Pancreas (tissue), 10 donors: ENCODE measurements at regions not wholly inside any gene's neighbourhood (a gene's known extent, or its start where the extent isn't known, plus 50 kb on each side); places are given as distances from the start of the nearest gene placed in this dataset.

Source experiments
- ATAC-seq, 4 donors: fragments of 200-7000 bp; cut with Tn5 transposase; one replicate each; pipeline versions ENCODE4 v1.8.0 to v1.9.1; 2020; ENCODE audit warnings: mild to moderate bottlenecking in 4 of 4, moderate library complexity in 4 of 4
- DNase-seq, 6 donors: peaks; one replicate each; pipeline ENCODE4 v3.0.0-alpha.2; 2020
- FAIRE-seq: peaks from 2 replicates; lab custom pipeline; 2012; peaks lifted over from hg19 to GRCh38; lab: Jason Lieb, UNC
- H3K27ac ChIP-seq, 4 donors: fragments of 200-600 bp; sonication (generic); 1 replicate in 3 of 4; 2 replicates in 1 of 4; pipeline versions ENCODE4 v1.5.0 to v1.8.0; 2020
- H3K27me3 ChIP-seq, 4 donors: fragments of 200-600 bp; one replicate each; pipeline ENCODE4 v1.8.0; 2021
- H3K36me3 ChIP-seq, 3 donors: fragments of 200-600 bp; sonication (generic) in 1 of 3; one replicate each; pipeline versions ENCODE4 v1.5.0 to v1.8.0; 2020 to 2021
- H3K4me1 ChIP-seq, 3 donors: fragments of 200-600 bp; one replicate each; pipeline ENCODE4 v1.8.0; 2021
- H3K4me3 ChIP-seq, 4 donors: fragments of 200-600 bp; sonication (generic) in 2 of 4; one replicate each; pipeline versions ENCODE4 v1.5.0 to v1.8.0; 2020 to 2021
- H3K9me3 ChIP-seq, 4 donors: fragments of 200-600 bp; one replicate each; pipeline ENCODE4 v1.8.0; 2021
- CTCF ChIP-seq, 4 donors: fragments of 200-600 bp; sonication (generic) in 3 of 4; IDR thresholded peaks; one replicate each; pipeline versions ENCODE4 v1.5.0 to v1.8.0; 2021; ENCODE audit warnings: antibody characterized with exemption in 4 of 4
- WGBS, 2 donors: extraction: QIAGEN DNeasy Blood & Tissue Kit; methylation state at CpG; one replicate each; pipeline ENCODE4 v1.1.7; 2013; 5-methylcytosine and 5-hydroxymethylcytosine counted together
- intact Hi-C, 3 donors: fragments of 100-400 bp; cut with DNase I; formaldehyde crosslinking; loops; one replicate each; pipeline versions ENCODE4 v1.11.1 to v1.14.2; 2022
- donor health status: healthy with polysubstance abuse.
- donor health status: DM: no; HTN: no; CAD: no; lungs with moderate emphysema.
- donor health status: DM: no; HTN: no; CAD: no.
- donor health status: control.
- donor health status: control.
- donor health status: Bipolar disorder and iron deficiency.
- donor health status: DM: yes; HTN: yes; CAD: no.
- donor health status: DM: no; HTN: no; CAD: no.
- donor health status: DM: no; HTN: no; CAD: no.
- donor health status: DM: yes; HTN: yes; CAD: no.

- no peak for FAIRE-seq
- Histone ChIP-seq H3K9me3 (no peaks in the 10 kb centered on the region), H3K36me3 (no peaks in the 10 kb centered on the region), H3K4me1 (no peaks in the 10 kb centered on the region), H3K4me3 (no peak overlapping the region), H3K27ac (no peak overlapping the region), H3K27me3 (no peaks in the 10 kb centered on the region)
- DNase-seq, result no peak
- no peak for ATAC-seq
- intact Hi-C loops, result no loop called here
- no peak for TF ChIP-seq CTCF (IDR thresholded peaks at IDR 0.05)
Observed at GRCh38 chr1:57713501-57713900, 289.6 kb upstream of the DAB1 start.

- 82 to 86% methylated on average over 2 of the region's 2 CpGs for WGBS, 2 donors
- intact Hi-C loops, result no loop called here
- no peak overlapping the region for H3K27ac ChIP-seq
- no peaks in the 10 kb centered on the region for H3K9me3 ChIP-seq
- no peak for DNase-seq
- no peak overlapping the region for H3K4me3 ChIP-seq
- no peaks in the 10 kb centered on the region for H3K4me1 ChIP-seq
- ATAC-seq, result no peak
- no peaks in the 10 kb centered on the region for H3K36me3 ChIP-seq
- no peaks in the 10 kb centered on the region for H3K27me3 ChIP-seq
- FAIRE-seq, result no peak
- no peak for TF ChIP-seq CTCF (IDR thresholded peaks at IDR 0.05)
Observed at GRCh38 chr1:57712846-57713245, 289.0 kb upstream of the DAB1 start.

- Histone ChIP-seq H3K27ac (no peak overlapping the region), H3K4me1 (no peaks in the 10 kb centered on the region), H3K4me3 (no peak overlapping the region), H3K27me3 (no peaks in the 10 kb centered on the region), H3K9me3 (no peaks in the 10 kb centered on the region), H3K36me3 (no peaks in the 10 kb centered on the region)
- no peak for TF ChIP-seq CTCF (IDR thresholded peaks at IDR 0.05)
- ATAC-seq (no peak), FAIRE-seq (no peak), DNase-seq (no peak)
- 72 to 85% methylated on average over 2 of the region's 2 CpGs for WGBS, 2 donors
- intact Hi-C loops, result no loop called here
Observed at GRCh38 chr1:57711326-57711725, 287.5 kb upstream of the DAB1 start.

- 82 to 95% methylated on average over 1 of the region's 1 CpG for WGBS, 2 donors
- FAIRE-seq, result no peak
- no peaks in the 10 kb centered on the region for H3K27me3 ChIP-seq
- no peak overlapping the region for H3K27ac ChIP-seq
- intact Hi-C loops, result no loop called here
- no peak overlapping the region for H3K4me3 ChIP-seq
- no peaks in the 10 kb centered on the region for H3K4me1 ChIP-seq
- no peak for DNase-seq
- TF ChIP-seq CTCF (IDR thresholded peaks at IDR 0.05), result no peak
- no peaks in the 10 kb centered on the region for H3K9me3 ChIP-seq
- ATAC-seq, result no peak
- no peaks in the 10 kb centered on the region for H3K36me3 ChIP-seq
Observed at GRCh38 chr1:57707631-57708030, 283.8 kb upstream of the DAB1 start.

- DNase-seq, result no peak
- WGBS, 2 donors, result 23 to 27% methylated on average over 1 of the region's 1 CpG
Observed at GRCh38 chr1:57704811-57705210, 281.0 kb upstream of the DAB1 start.

More at GRCh38 chr1:57704811-57705210, 281.0 kb upstream of the DAB1 start:
- H3K4me1 ChIP-seq, result no peaks in the 10 kb centered on the region
- no peak overlapping the region for H3K4me3 ChIP-seq
- H3K27ac ChIP-seq, result no peak overlapping the region
- no peaks in the 10 kb centered on the region for H3K27me3 ChIP-seq
- no peak for FAIRE-seq
- no peak for ATAC-seq
- intact Hi-C loops, result no loop called here
- H3K36me3 ChIP-seq, result no peaks in the 10 kb centered on the region
- no peaks in the 10 kb centered on the region for H3K9me3 ChIP-seq
- no peak for TF ChIP-seq CTCF (IDR thresholded peaks at IDR 0.05)
